SU-DHL-6 (cell line): ENCODE measurements at regions not wholly inside any gene's neighbourhood (a gene's known extent, or its start where the extent isn't known, plus 50 kb on each side); places are given as distances from the start of the nearest gene placed in this dataset.

Experiments
- CTCF ChIP-seq: fragments of 200-600 bp; sonication (generic); IDR thresholded peaks from one replicate; pipeline ENCODE4 v1.5.1; 2017; ENCODE audit warnings: antibody characterized with exemption, mild to moderate bottlenecking, low read length, moderate library complexity; ENCODE audit not compliant: insufficient read depth, poor library complexity, severe bottlenecking
- EZH2phosphoT487 ChIP-seq: fragments of 200-600 bp; sonication (generic), shearing (Covaris generic); conservative IDR thresholded peaks from 2 replicates; pipeline ENCODE4 v1.6.1; 2018; ENCODE audit warnings: mild to moderate bottlenecking, antibody characterized with exemption, low read length, moderate library complexity, mixed read lengths

DNA sequence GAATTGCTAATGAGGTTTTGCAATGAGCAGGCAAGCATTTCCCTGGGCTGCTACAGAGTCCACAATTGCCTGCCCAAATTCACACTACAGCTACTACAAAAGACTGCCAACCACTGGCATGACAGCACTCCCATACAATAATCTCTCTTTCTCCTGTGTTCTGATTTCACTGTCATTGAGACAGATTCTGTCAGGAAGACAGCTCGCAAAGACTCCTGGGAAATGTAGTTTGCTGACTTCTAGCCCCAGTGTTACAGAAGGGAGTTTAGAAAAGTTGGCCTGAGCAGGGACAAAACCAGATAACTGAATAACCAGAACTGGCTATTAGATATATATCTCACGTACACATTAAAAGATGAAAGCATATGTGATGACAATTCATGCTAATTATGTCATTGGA lies 1231.3 kb upstream of the PRKX start:
- TF ChIP-seq CTCF, result no peak
- TF ChIP-seq EZH2phosphoT487, result no peak
